SIG-M5 (cell line): ENCODE measurements at regions not wholly inside any gene's neighbourhood (a gene's known extent, or its start where the extent isn't known, plus 50 kb on each side); places are given as distances from the start of the nearest gene placed in this dataset.

Experiments
- DNase-seq: peaks from one replicate; lab custom pipeline; 2025; lab: John Stamatoyannopoulos, UW

GRCh38 chr14:65877624-65878023, 465.1 kb downstream of the FUT8 start:
- no peak for DNase-seq

- DNase-seq, result no peak
Observed at GRCh38 chr14:65878586-65878985, 466.1 kb downstream of the FUT8 start.

GRCh38 chr14:65879248-65880009, 466.9 kb downstream of the FUT8 start:
- DNase-seq, result peak; percentile 47

- no peak for DNase-seq
Observed at GRCh38 chr14:65880507-65880906, 468.0 kb downstream of the FUT8 start.

- DNase-seq, result no peak
Observed at GRCh38 chr14:65881642-65882041, 469.1 kb downstream of the FUT8 start.

GRCh38 chr14:65888677-65889076, 476.1 kb downstream of the FUT8 start:
- DNase-seq, result no peak

- DNase-seq, result no peak
Observed at GRCh38 chr14:65892315-65892714, 479.8 kb downstream of the FUT8 start.

DNA sequence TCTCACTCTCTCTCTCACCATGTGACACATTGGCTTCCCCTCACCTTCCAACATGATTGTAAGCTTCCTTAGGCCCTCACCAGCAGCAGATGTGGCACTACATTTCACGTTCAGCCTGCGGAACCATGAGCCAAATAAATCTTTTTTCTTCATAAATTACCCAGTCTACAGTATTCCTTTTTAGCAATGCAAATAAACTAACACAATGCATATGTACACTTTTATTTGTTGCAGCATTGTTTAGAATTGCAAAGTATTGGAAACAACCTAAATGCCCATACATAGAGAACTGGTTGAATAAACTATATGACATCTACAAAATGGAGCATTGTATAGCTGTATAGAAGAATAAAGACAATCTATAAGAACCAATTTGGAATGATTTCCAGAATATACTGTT, 487.6 kb downstream of the FUT8 start:
- DNase-seq, result no peak

DNA sequence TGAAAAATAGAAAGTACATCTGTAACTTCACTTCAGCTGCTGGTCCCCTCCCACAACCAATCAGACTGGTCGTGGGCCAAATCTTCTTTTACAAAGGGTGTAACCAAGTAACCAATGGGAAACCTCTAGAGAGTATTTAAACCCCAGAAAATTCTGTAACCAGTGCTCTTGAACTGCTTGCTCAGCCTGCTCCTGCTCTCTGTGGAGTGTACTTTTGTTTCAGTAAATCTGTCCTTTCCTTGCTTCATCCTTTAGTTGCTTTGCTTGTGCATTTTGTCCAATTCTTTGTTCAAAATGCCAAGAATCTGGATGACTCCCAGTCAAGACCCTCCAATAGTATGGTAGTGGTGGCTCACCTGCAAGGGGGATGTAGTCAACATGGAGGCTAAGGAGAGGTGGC, 489.1 kb downstream of the FUT8 start:
- no peak for DNase-seq

GRCh38 chr14:65904988-65905387, 492.5 kb downstream of the FUT8 start:
- no peak for DNase-seq

- no peak for DNase-seq
Observed at GRCh38 chr14:65906344-65906743, 493.8 kb downstream of the FUT8 start.

- no peak for DNase-seq
Observed at GRCh38 chr14:65906948-65907347, 494.4 kb downstream of the FUT8 start.

- DNase-seq, result no peak
Observed at GRCh38 chr14:65910108-65910786, 497.7 kb downstream of the FUT8 start.

- DNase-seq, result no peak
Observed at GRCh38 chr14:65915125-65915524, 502.6 kb downstream of the FUT8 start.

DNA sequence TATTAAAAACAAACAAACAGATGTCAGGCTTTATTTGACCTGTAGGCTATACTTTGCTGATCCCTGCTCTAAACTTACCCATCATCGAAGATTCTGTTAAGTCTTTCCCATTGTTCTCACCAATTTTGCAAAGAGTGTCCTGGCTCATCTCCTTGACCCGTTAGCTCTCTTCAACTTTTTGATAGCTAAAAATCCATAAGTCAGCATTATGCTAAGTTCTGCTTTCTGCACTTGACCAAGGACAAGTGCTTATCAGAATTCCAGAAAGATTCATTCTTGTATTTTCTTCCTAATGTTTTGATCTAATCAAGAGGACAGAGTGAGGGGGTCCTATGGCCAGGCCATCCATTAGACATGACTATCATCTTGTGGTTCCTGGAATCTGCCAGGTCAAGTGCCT, 503.5 kb downstream of the FUT8 start:
- DNase-seq, result no peak

DNA sequence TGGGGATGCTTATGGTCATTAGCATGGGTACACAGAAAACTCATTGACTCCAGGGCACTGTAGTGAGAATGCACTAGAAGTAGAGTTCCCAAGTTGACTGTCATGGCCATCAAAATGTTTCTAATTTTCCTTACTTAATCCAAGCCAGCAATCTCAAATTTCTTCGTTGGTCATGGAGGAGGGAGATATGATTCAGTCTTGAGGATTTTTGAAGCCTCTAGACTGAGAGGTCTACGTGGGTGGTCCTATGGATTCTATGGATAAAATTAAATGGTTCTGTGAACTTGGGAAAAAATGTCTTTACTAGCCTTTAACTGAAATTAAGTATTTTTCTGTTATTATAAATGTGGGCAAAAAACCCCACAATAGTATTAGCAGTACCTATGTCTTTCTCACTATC, 508.5 kb downstream of the FUT8 start:
- no peak for DNase-seq

DNA sequence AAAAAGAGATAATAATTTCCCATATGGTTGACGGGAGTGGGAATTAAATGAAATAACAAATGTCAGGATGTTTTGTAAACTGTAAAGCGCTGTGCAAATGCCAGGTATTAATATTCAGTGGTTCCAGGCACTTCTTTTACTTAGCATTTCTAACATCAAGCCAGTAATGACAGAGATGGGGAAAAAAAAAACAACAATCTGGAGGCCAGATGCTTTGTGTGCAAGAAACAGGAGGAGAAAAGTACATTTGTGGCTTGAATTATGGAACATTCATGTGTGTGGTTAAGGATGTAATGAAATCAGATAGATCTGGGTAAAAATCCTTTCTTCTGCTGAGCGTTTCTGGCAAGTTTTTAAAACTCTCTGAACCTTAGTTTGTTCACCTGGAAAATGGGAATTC, 509.6 kb downstream of the FUT8 start:
- no peak for DNase-seq

DNA sequence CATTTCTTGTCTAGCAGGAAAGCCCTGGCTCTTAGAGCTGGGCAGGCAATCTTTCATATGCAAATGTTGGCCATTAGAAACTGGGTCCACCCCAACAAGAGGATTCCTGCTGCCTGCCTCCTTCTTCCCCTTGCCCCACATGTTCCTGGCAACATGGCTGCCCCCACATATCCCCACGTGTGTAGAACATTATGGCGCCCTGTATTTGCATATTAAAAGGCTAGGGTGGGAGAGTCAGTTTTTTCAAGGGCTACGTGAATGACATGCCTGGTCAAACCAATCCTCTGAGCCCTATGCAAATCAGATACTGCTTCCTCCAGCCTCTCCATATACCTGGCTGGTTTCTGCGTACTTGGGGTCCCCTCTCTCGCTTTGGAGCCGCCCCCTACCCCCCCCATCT, 514.0 kb downstream of the FUT8 start:
- no peak for DNase-seq

- DNase-seq, result no peak
Observed at GRCh38 chr14:65926935-65927700, 514.6 kb downstream of the FUT8 start.

DNA sequence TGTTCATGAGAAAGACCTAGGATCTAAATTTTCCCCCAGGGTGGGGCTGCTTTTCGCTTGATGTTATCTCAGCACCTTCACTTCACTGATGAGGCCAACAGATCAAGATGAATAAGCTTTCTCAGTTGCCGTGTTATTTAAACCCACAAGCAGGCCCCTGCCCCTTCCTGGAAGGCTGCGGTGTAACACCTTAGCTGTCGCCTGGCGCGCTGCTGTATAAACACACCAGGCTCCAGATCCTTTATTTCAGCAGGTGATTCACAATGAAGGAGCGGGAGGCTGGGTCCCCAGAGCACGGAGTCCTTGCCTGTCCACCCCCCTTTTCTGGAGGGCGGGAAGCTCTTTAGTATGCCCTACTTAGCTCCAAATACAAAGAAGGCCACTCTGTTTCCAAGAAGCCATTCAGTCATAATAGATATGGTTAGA, 515.4 kb downstream of the FUT8 start:
- DNase-seq, result no peak

DNA sequence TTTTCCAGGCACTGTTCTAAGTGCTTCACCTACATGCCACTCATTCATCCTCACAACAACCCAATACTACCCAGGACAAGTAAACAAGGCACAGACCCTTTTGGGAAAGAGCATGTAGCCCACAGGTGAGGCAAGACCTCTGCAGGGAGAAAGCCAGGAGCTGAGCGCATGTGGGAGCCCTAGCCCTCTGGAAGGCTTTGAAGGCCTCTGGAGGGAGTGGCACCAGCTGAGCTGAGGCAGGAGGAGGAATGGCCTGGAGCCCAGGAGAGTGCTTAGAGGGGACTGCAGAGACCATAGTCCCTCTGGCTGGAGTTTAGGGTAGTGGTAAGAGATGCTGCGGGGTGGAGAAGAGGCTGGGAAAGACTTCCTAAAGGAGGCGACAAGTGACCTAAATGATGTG, 516.5 kb downstream of the FUT8 start:
- no peak for DNase-seq

GRCh38 chr14:65933400-65934069, 521.0 kb downstream of the FUT8 start:
- DNase-seq, result no peak

- DNase-seq, result no peak
Observed at GRCh38 chr14:65934070-65934435, 521.5 kb downstream of the FUT8 start.
